DLD1 (cell line): ENCODE measurements at regions not wholly inside any gene's neighbourhood (a gene's known extent, or its start where the extent isn't known, plus 50 kb on each side); places are given as distances from the start of the nearest gene placed in this dataset.

ENCODE experiments used
- in situ Hi-C: cut with HindIII; loops from 2 replicates; pipeline ENCODE4 v1.10.0; 2017; ENCODE audit warnings: low sequenced_read_pairs

DNA sequence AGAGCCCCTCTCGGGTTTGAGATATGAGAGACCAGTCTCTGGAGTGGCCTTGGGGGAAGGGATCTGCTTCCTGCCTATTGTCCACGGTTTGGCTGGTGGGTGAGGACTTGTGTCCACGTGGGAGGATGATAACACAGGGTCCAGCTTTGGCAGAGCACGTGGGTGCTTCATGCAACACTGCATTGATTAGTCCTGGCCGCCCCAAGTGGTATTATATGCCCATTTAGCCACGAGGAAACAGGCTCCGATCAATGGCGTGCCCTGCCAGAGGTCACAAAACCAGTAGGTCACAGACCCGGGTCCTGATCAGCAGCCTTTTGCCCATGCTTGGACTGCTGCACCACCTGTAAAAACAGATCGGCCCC is 141.6 kb downstream of the RGS9 start:
- in situ Hi-C loops, result no loop called here

DNA sequence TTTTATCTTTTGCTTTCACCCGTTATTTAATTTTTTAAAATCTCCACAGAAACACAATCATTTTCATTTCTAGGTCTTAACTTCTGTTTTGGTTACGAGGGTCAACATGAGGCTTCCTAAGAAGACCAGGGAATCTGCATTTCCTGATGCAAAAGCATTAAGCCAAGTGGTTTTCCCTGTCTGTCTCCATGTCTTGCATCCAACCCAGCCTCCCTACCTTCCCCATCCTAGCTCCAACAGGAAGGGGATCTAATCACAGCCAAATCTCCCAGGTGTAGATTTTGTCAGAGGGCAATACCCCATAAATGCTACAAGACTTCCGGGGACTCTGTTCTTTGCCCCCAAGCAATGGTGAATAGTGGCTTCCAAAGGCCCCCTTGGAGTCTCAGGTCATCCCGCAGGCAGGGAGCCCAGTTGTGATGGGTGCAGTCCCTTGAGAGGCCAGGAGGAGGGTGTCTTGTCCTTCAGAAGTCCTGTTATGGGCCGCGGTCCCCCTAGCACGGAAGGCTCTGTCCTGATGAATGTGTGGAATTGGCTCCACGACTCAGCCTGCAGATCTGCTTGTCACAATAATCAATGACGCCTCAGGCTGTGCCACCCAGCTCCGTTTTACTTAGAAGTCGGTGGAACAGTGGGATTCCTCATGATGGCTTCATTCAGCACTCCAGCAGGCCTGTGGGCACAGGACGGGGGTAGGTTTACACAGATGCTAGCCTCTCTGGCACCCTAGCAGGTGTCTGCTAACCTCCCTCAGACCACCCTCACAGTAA is 141.1 kb downstream of the RGS9 start:
- in situ Hi-C loops, result no loop called here

DNA sequence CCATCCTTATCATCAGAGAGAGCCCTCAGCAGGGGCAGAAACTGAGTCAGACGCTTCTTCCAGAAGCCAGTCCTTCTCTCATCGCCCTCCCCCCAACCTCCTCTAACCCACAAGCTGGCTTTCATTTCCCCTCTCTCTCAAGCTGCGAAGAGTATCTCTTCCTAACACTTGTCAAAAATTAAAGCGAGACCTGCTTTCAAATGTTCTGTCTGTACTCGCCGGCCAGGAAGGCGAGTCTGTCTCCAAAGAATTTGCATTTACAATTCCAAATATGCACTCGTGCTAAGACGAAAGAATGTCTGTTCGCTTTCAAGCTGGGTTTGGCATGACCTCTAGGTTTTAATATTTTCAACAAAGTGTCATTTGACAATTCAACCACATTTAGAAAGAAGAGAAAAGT is 140.4 kb downstream of the RGS9 start:
- in situ Hi-C loops, result no loop called here
